HCT116 (cell line): ENCODE measurements at regions not wholly inside any gene's neighbourhood (a gene's known extent, or its start where the extent isn't known, plus 50 kb on each side); places are given as distances from the start of the nearest gene placed in this dataset.

Source experiments
- CEBPB ChIP-seq: IDR thresholded peaks from 2 replicates; pipeline ENCODE4 v1.6.1; 2012; ENCODE audit warnings: low read depth
- EGR1 ChIP-seq: IDR thresholded peaks from 2 replicates; pipeline ENCODE4 v1.6.1; 2012; ENCODE audit warnings: low read depth
- EZH2 ChIP-seq: fragments of 200-600 bp; sonication (generic); IDR thresholded peaks from 2 replicates; pipeline ENCODE4 v1.6.1; 2017; ENCODE audit warnings: antibody characterized with exemption, mixed run types
- POLR2A ChIP-seq: IDR thresholded peaks from 2 replicates; pipeline ENCODE4 v1.7.0; 2011; ENCODE audit warnings: borderline replicate concordance; ENCODE audit not compliant: insufficient read depth, insufficient read length; ENCODE audit errors: extremely low read depth
- POLR2AphosphoS5 ChIP-seq: IDR thresholded peaks from 2 replicates; pipeline ENCODE4 v1.6.1; 2011; ENCODE audit warnings: mild to moderate bottlenecking, low read depth, low read length, moderate library complexity
- RAD21 ChIP-seq: IDR thresholded peaks from 2 replicates; pipeline ENCODE4 v1.6.1; 2012; ENCODE audit warnings: low read depth, mild to moderate bottlenecking
- SIN3A ChIP-seq: IDR thresholded peaks from 2 replicates; pipeline ENCODE4 v1.6.1; 2012; ENCODE audit warnings: low read depth
- SP1 ChIP-seq: IDR thresholded peaks from 2 replicates; pipeline ENCODE4 v1.6.1; 2012; ENCODE audit warnings: low read depth
- TF ChIP-seq, protein P1 (sequence below): IDR thresholded peaks from 2 replicates; pipeline ENCODE4 v1.6.1; 2012; ENCODE audit warnings: low read depth
- TF ChIP-seq, protein P2 (sequence below), 3 experiments: fragments of 200-600 bp in 1 of 3; sonication (generic) in 1 of 3; IDR thresholded peaks in 2 of 3; conservative IDR thresholded peaks in 1 of 3; 2 replicates each; pipeline ENCODE4 v1.5.1; 2012 to 2017; ENCODE audit warnings: low read depth in 2 of 3, low read length in 2 of 3, antibody characterized with exemption in 1 of 3, borderline replicate concordance in 1 of 3, control low read depth in 1 of 3, mild to moderate bottlenecking in 1 of 3, mixed read lengths in 1 of 3, mixed run types in 1 of 3, moderate library complexity in 1 of 3; ENCODE audit not compliant: insufficient read depth in 1 of 3
- TF ChIP-seq, protein P3 (sequence below): IDR thresholded peaks from 2 replicates; pipeline ENCODE4 v1.6.1; 2012
- TF ChIP-seq, protein P4 (sequence below): IDR thresholded peaks from 2 replicates; pipeline ENCODE4 v1.6.1; 2012

DNA sequence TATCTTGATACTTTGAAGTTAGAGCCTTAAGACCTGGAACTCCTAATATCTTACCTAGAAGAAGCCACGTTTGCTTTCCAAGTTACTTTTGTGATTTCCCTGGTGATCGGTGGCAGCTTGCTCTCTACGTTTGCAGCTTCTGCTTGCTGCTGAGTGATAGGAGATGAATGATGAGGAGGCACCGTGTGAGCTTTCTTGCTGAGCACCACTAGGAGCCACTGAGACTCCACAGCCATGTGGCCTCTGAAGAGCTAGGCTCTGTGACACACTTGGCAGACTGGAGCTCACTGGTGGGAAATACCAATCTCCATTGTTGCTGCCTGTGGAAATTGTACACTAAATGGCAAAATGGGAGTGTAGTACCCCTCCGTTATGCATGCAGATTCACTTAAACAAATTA is 161.8 kb downstream of the IBTK start:
- TF ChIP-seq, protein P1, sequence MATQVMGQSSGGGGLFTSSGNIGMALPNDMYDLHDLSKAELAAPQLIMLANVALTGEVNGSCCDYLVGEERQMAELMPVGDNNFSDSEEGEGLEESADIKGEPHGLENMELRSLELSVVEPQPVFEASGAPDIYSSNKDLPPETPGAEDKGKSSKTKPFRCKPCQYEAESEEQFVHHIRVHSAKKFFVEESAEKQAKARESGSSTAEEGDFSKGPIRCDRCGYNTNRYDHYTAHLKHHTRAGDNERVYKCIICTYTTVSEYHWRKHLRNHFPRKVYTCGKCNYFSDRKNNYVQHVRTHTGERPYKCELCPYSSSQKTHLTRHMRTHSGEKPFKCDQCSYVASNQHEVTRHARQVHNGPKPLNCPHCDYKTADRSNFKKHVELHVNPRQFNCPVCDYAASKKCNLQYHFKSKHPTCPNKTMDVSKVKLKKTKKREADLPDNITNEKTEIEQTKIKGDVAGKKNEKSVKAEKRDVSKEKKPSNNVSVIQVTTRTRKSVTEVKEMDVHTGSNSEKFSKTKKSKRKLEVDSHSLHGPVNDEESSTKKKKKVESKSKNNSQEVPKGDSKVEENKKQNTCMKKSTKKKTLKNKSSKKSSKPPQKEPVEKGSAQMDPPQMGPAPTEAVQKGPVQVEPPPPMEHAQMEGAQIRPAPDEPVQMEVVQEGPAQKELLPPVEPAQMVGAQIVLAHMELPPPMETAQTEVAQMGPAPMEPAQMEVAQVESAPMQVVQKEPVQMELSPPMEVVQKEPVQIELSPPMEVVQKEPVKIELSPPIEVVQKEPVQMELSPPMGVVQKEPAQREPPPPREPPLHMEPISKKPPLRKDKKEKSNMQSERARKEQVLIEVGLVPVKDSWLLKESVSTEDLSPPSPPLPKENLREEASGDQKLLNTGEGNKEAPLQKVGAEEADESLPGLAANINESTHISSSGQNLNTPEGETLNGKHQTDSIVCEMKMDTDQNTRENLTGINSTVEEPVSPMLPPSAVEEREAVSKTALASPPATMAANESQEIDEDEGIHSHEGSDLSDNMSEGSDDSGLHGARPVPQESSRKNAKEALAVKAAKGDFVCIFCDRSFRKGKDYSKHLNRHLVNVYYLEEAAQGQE: no peak
- peak; percentile 33; the same call in 1 of the 2 replicates for TF ChIP-seq RAD21
- TF ChIP-seq, protein P2, sequence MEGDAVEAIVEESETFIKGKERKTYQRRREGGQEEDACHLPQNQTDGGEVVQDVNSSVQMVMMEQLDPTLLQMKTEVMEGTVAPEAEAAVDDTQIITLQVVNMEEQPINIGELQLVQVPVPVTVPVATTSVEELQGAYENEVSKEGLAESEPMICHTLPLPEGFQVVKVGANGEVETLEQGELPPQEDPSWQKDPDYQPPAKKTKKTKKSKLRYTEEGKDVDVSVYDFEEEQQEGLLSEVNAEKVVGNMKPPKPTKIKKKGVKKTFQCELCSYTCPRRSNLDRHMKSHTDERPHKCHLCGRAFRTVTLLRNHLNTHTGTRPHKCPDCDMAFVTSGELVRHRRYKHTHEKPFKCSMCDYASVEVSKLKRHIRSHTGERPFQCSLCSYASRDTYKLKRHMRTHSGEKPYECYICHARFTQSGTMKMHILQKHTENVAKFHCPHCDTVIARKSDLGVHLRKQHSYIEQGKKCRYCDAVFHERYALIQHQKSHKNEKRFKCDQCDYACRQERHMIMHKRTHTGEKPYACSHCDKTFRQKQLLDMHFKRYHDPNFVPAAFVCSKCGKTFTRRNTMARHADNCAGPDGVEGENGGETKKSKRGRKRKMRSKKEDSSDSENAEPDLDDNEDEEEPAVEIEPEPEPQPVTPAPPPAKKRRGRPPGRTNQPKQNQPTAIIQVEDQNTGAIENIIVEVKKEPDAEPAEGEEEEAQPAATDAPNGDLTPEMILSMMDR (IDR thresholded peaks at IDR 0.05 in 2 of 3, conservative IDR thresholded peaks at IDR 0.05 in 1 of 3; ENCODE audit: borderline replicate concordance in 1 of 3, insufficient read depth in 1 of 3, low read depth in 2 of 3, low read length in 2 of 3): no peak
- TF ChIP-seq, protein P3, sequence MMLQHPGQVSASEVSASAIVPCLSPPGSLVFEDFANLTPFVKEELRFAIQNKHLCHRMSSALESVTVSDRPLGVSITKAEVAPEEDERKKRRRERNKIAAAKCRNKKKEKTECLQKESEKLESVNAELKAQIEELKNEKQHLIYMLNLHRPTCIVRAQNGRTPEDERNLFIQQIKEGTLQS: no peak
- no peak for TF ChIP-seq POLR2A
- TF ChIP-seq EZH2: no peak
- no peak for TF ChIP-seq SIN3A
- TF ChIP-seq CEBPB: no peak
- no peak for TF ChIP-seq POLR2AphosphoS5
- no peak for TF ChIP-seq SP1
- TF ChIP-seq EGR1: no peak
- TF ChIP-seq, protein P4, sequence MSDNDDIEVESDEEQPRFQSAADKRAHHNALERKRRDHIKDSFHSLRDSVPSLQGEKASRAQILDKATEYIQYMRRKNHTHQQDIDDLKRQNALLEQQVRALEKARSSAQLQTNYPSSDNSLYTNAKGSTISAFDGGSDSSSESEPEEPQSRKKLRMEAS: no peak
